Transverse colon (tissue), 3 donors: ENCODE measurements at regions not wholly inside any gene's neighbourhood (a gene's known extent, or its start where the extent isn't known, plus 50 kb on each side); places are given as distances from the start of the nearest gene placed in this dataset.

ENCODE experiments used
- CTCF ChIP-seq, 5 experiments: fragments of 200-600 bp in 3 of 5; fragments of 450-650 bp in 2 of 5; sonication (generic) in 3 of 5; IDR thresholded peaks; 1 replicate in 2 of 5; 2 replicates in 3 of 5; pipeline ENCODE4 v1.5.1; 2016 to 2017; ENCODE audit warnings: antibody characterized with exemption in 5 of 5, inconsistent platforms in 3 of 5, mild to moderate bottlenecking in 2 of 5, moderate library complexity in 1 of 5
- EP300 ChIP-seq: sonication (generic); formaldehyde crosslinking; IDR thresholded peaks from one replicate; pipeline ENCODE4 v1.6.1; 2017; ENCODE audit warnings: antibody characterized with exemption, low read depth

GRCh38 chr4:156248917-156249316 lies 295.3 kb upstream of the CTSO start:
- TF ChIP-seq CTCF (IDR thresholded peaks at IDR 0.05) (no peak), EP300 (no peak)
